Stimulated activated CD4-positive, alpha-beta T cell treated with anti-CD3 and anti-CD28 coated beads, TNF-alpha, amount 100 ng/mL, for 1 hour (primary cell): ENCODE measurements at regions not wholly inside any gene's neighbourhood (a gene's known extent, or its start where the extent isn't known, plus 50 kb on each side); places are given as distances from the start of the nearest gene placed in this dataset.
"Not testable (repeated sequence)": the region's sequence is repeated elsewhere in the genome, so short reads cannot be mapped to it uniquely, and the experiment has no call there.

Experiments used
- DNase-seq, 3 donors: peaks; one replicate each; pipeline ENCODE4 v3.0.0-alpha.2; 2020; ENCODE audit warnings: low read depth in 3 of 3, low spot score in 1 of 3

GRCh38 chrX:131826572-131826971, 196.5 kb upstream of the STK26 start:
- no peak for DNase-seq

- no peak for DNase-seq
These were observed 195.2 kb upstream of the STK26 start for GRCh38 chrX:131827935-131828334.

DNA sequence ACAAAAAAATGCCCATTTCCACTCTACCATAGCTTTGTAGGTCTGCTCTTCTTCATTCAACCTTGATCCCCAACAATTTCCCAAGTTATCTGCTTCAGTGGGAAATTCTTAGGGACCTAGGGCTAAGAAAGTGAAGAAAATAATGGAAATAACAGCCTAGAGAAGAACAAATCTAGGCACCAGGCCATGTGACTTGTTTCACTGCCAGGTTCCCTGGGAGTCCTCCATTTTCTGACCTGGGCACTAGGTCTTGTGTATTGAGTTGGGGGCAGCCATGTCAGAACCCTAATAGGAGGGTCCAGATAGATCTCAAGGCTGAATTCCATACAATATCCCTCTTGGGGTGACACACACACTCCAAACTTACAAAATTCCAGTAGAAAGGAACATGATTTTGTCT, 194.6 kb upstream of the STK26 start:
- no peak for DNase-seq

- no peak for DNase-seq
These were observed 192.5 kb upstream of the STK26 start for GRCh38 chrX:131830400-131831184.

DNA sequence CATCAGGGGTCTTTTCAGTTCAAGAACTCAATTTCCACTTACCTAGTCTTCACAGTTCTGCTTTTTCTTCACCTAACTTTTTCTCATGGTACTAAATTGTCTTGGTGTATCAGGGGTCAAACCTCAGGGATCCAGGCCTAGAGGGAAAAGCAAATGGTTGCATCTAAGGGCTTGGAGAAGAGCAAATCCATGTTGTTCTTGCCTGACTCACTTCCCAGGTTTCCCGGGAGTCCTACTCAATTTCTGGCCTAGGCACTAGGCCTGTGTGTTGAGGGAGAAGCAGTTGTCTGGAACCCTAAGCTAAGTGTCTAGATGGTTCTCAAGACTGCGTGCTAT, 191.9 kb upstream of the STK26 start:
- DNase-seq, result no peak

DNA sequence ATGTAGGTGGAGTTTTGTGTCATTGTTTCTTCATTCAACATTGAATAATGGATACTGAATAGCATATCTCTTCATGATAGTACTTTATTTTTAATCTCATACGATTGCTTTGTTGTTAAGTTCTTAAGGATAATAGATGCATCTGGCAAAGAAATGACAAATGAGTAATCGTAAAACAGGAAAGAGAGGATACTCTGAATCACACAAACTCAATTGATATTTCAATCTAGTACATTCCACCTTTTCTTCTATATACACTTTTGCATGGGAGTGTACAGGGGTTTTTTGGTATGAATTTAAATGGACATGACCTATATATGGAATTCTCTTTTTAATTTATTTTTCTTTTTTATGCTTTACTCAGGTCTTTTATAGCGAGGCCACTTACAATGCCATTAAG, 186.9 kb upstream of the STK26 start:
- no peak for DNase-seq

- DNase-seq, result no peak
These were observed 185.8 kb upstream of the STK26 start for GRCh38 chrX:131837325-131837724.

DNA sequence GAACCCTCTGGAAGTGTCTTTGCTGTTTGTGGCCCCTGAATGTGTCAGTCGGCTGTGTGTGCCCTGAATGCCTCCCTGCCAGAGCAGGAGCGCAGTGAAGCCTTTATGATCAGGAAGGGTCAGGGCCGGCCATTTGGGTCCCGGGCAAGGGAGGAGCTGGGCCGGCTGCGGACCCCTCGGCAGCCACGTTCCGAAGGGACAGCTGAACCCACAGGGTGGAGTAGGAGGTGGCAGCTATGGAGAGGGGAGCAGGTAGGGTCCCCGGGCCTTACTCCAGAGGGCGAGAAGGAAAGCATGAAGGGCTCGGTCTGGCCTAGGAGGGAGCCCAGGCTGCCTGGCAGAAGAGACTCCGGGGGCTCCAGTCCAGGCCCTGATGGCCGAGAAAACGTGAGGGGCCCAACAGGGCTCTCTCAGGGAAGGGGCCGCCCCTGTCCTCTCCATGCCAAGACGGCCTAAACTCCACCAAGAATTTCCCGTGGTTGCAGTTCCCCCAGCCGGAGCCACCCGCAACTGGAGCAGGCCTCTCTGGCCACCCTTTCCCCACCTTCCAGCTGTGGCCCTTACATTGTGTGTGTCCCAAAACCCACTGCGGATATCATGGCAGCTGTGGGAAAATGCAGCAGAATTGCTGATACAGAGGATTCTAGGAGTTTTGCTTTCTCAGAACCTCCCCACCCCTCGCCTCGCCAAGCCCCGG, 182.2 kb upstream of the STK26 start:
- no peak for DNase-seq

- no peak for DNase-seq
These were observed 181.3 kb upstream of the STK26 start for GRCh38 chrX:131841496-131842437.

GRCh38 chrX:131843987-131844386, 179.1 kb upstream of the STK26 start:
- no peak for DNase-seq

- DNase-seq, result no peak
These were observed 177.9 kb upstream of the STK26 start for GRCh38 chrX:131845201-131845600.

GRCh38 chrX:131845771-131846170, 177.3 kb upstream of the STK26 start:
- DNase-seq, result no peak

DNA sequence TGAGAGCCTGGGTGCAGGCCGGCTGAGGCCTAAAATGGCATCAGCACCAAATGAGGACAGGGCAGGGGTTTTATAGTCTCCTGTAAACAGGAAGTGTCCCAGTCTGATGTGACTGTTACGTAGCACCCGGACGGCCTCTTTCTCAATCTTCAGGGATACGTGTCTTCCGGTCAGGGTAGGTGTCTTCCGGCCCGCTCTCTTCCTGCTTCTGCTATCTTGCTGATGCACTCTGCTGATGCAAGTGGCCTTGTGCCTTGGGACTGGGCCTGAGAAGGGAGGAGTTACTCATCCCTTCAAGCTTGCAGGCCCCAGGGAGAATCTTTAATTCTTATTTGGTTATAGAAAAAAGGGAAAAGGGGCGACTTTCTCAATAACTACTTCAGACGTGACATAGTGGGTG, 172.1 kb upstream of the STK26 start:
- DNase-seq, result not testable (repeated sequence)

DNA sequence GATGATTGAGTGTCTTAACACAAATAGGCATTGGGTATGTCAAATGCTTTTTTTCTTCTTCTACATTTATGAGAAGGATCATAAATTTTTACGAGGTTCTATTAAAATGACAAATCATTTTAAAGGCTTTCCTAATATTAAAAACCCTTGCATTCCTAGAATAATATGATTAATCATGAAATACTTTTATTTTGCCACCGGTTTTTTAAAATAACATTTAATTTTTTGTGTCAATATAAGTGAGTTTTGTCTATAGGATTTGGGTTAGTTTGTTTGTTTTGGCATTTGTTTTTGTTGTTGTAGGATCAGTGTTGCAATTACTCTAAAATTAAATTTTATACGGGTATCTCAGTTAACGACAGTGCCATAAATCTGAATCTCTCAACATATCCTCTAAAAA, 169.7 kb upstream of the STK26 start:
- no peak for DNase-seq

- DNase-seq, result no peak
These were observed 168.5 kb upstream of the STK26 start for GRCh38 chrX:131854581-131854980.

DNA sequence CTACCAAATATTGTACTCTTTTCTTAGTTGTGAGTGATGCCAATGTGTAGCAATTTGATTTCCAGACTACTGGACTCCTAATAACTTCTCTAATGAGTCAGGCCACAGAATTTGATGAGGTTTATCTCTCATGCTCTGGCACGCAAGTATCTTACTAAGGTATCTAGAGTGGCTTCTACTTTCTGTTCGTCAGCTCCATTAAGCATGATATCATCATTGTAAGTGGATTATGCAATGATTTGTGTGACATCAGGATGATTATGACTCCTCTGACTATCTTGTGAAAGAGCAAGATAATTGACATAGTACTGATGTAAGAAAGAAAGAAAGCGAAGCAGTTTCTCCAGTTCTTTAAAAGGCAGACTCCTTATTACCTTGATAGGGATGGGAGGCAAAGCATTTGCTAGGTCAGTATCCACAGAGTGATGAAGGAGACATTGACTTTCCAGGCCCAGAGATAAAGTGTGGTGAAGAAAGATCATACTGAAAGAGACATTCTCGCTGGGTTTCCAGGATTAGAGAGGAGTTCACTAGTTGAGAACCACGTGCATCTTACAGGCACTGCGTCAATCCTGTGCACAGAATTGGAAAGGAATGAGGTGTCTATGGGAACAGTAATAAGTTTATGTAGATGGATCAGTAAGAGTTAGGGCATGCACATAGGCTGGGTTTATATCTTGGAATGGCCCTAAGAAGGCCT, 161.9 kb upstream of the STK26 start:
- DNase-seq, result no peak

- no peak for DNase-seq
These were observed 160.8 kb upstream of the STK26 start for GRCh38 chrX:131862321-131862720.

- no peak for DNase-seq
These were observed 153.9 kb upstream of the STK26 start for GRCh38 chrX:131869182-131869581.

- no peak for DNase-seq
These were observed 148.8 kb upstream of the STK26 start for GRCh38 chrX:131874300-131874699.

- not testable (repeated sequence) for DNase-seq
These were observed 147.3 kb upstream of the STK26 start for GRCh38 chrX:131875827-131876226.

DNA sequence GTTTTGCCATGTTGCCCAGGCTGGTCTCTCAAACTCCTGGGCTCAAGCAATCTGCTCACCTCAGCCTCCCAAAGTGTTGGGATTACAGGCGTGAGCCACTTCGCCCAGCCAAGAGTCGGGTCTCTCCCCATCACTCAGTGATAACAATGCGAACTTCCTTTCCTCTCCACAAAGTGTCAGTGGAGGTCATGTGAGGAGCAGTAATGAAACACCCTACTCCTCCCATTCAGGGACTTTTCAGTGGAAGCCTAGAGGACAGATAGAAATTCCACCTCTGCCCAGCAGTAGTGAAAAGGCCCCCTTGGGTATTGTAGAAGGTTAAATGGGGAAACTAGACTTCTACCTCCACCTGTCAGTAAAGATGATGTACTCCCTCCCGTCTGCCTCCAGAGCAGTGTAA, 141.9 kb upstream of the STK26 start:
- no peak for DNase-seq
